ENCODE measurements at regions not wholly inside any gene's neighbourhood (a gene's known extent, or its start where the extent isn't known, plus 50 kb on each side); places are given as distances from the start of the nearest gene placed in this dataset.

DNA sequence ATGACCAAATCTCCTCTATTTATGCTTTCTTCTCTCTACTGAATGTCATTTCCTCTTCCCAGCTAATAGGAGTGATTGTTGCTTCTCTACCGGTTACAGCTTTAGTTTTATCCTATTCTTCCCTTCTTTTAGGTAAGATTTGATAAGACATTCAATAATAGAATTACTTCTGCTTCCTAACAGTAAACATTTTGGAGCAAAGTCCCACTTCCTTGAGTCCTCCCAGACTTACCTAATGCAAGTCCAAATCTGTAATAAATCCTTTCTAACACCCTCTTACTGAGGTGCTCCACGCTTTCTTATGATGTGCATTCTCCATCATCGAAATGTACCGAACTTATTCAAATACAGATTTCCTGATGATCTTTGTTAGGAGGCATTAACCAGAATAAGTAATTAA is 79.2 kb upstream of the GPM6A start:
- no peak for DNase-seq (ENCODE audit: low read depth, low spot score)
- no peak overlapping the region for H3K4me3 ChIP-seq (ENCODE audit: low read depth, low read length)
- ChIA-PET POLR2A (no interaction called here), CTCF (interaction anchor here (1.6 to 1.8 kb wide), 2 partner anchors 12 to 332 kb away, joined by 4 read pairs; no protein-coding TSS in a partner anchor)
- TF ChIP-seq, protein P1, sequence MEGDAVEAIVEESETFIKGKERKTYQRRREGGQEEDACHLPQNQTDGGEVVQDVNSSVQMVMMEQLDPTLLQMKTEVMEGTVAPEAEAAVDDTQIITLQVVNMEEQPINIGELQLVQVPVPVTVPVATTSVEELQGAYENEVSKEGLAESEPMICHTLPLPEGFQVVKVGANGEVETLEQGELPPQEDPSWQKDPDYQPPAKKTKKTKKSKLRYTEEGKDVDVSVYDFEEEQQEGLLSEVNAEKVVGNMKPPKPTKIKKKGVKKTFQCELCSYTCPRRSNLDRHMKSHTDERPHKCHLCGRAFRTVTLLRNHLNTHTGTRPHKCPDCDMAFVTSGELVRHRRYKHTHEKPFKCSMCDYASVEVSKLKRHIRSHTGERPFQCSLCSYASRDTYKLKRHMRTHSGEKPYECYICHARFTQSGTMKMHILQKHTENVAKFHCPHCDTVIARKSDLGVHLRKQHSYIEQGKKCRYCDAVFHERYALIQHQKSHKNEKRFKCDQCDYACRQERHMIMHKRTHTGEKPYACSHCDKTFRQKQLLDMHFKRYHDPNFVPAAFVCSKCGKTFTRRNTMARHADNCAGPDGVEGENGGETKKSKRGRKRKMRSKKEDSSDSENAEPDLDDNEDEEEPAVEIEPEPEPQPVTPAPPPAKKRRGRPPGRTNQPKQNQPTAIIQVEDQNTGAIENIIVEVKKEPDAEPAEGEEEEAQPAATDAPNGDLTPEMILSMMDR (IDR thresholded peaks at IDR 0.05; ENCODE audit: insufficient read depth, low read length, missing control alignments) = no peak

DNA sequence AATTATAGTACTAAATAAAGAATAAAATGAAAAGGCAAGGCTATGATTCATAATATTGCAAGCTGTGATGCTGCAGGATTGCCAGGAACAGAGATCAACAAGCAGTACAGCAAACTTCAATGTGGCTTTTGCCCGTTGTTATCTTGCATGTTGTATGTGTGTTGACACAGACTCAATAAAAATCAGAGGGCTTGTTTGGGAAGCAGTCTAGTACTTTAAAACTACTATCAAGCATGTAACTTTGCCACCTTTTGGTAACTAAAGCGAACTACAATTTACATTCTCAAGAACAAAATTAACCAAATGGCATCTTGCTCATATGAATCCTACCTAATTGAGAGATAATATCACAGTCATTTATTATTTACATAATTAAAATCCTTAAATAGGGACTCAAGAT is 79.8 kb upstream of the GPM6A start:
- CTCF ChIA-PET = interaction anchor here (0.7 to 1.8 kb wide), 3 partner anchors 8 to 332 kb away, joined by 3 to 4 read pairs (median 4); no protein-coding TSS in a partner anchor
- no peak for DNase-seq (ENCODE audit: low read depth, low spot score)
- no peak overlapping the region for H3K4me3 ChIP-seq (ENCODE audit: low read depth, low read length)
- POLR2A ChIA-PET = no interaction called here
- TF ChIP-seq, protein P1 (IDR thresholded peaks at IDR 0.05; ENCODE audit: insufficient read depth, low read length, missing control alignments) = no peak

DNA sequence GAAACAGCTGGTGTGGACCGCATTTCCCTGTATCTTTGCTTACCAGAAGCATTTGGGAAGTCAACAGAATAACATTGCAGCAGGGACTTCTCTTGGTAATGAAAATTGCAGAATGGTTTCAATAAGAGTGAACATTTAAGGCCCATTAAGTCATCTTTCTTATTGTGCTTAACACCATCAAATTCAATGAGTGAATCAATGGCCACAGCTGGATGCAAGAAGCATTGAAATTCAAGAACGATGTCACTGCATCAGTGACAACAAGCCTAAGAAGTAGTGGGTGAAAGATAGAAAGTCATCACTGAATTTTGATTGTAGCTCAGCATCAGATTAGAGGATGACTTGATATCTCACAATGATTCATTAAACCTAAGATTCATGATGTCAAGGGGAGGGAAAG is 93.9 kb upstream of the GPM6A start:
- TF ChIP-seq, protein P1 (IDR thresholded peaks at IDR 0.05; ENCODE audit: insufficient read depth, low read length, missing control alignments) = no peak
- POLR2A ChIA-PET = no interaction called here
- H3K4me3 ChIP-seq (ENCODE audit: low read depth, low read length) = no peak overlapping the region
- CTCF ChIA-PET = no interaction called here
- no peak for DNase-seq (ENCODE audit: low read depth, low spot score)

DNA sequence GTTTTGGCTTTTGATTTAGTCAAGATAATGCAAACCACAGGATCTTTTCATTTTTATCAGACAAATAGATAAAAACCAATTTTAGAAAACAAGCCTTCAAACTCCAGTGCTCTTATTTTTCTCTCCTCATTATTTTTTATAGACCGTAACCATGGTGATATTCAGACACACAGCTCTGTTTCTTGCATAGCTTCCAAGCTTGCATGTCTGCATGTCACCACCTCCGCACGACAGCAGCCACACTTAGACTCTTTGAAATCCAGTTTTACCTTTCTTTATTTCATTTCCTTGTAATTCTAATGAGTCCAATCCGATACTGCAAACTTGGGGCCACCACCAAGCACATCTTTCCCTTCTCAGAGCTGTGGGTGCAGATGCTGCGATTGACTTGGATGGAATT is 94.3 kb upstream of the GPM6A start:
- no peak overlapping the region for H3K4me3 ChIP-seq (ENCODE audit: low read depth, low read length)
- TF ChIP-seq, protein P1 (IDR thresholded peaks at IDR 0.05; ENCODE audit: insufficient read depth, low read length, missing control alignments) = no peak
- DNase-seq (ENCODE audit: low read depth, low spot score) = no peak
- ChIA-PET POLR2A (no interaction called here), CTCF (no interaction called here)

DNA sequence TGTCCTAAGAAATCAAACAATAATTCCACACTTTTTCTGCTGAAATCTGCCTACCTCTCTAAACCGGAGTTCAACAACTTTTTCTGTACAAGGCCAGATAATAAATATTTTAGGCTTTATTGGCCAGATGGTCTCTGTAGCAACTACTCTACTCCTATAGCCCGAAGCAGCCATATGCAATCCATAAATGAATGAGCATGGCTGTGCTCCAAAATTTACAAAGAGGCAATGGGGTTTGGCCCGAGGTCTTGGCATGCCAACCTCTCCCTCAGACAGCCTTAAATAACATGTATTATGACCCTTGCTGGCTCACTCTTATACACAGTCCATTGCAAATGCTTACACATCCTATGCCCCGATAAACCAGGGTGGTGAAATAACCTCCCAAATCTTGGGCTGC is 98.6 kb upstream of the GPM6A start:
- TF ChIP-seq, protein P1 (IDR thresholded peaks at IDR 0.05; ENCODE audit: insufficient read depth, low read length, missing control alignments) = no peak
- POLR2A ChIA-PET = no interaction called here
- CTCF ChIA-PET = no interaction called here
- no peak for DNase-seq (ENCODE audit: low read depth, low spot score)
- H3K4me3 ChIP-seq (ENCODE audit: low read depth, low read length) = no peak overlapping the region

DNA sequence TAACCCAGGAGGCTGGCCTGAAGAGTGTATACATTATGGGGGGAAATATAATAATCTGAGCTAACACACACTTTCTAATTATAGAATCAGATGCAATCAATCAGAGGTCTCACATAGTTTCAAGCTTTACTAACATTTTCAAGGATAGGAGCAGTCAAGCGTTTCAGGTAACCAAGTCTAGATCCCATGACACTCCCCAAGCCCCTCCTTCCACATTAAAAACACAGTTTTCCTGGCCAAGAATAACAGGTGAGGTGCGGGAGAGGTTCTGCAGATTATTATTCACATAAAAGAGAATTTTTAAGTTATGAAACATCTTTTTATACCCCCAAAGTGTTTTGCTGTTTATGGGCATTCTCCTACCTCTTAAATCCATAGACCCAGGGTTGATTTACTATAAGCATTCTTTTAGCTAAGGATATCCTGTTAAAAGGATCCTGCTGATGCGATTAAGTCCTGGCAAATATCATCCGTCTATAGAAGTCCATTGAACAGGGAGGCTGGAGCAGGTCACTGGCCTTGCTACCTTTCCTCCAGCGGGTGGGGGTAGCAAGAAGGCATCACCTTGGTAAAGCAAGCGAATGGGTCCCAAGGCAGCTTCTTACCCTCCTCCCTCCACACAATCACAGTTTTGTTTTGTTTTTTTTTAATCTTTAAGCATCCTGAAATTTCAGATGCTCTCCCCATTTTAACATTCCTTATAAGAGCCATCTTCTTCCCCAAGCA is 104.7 kb upstream of the GPM6A start:
- no peak overlapping the region for H3K4me3 ChIP-seq (ENCODE audit: low read depth, low read length)
- ChIA-PET CTCF (no interaction called here), POLR2A (no interaction called here)
- TF ChIP-seq, protein P1 (IDR thresholded peaks at IDR 0.05; ENCODE audit: insufficient read depth, low read length, missing control alignments) = no peak
- no peak for DNase-seq (ENCODE audit: low read depth, low spot score)
